ENCODE measurements at regions not wholly inside any gene's neighbourhood (a gene's known extent, or its start where the extent isn't known, plus 50 kb on each side); places are given as distances from the start of the nearest gene placed in this dataset.

- ChIA-PET CTCF (interaction anchor here (1.8 kb wide), 1 partner anchor 95 kb away, joined by 5 read pairs; no protein-coding TSS in a partner anchor), POLR2A (no interaction called here)
- TF ChIP-seq CTCF (IDR thresholded peaks at IDR 0.05; ENCODE audit: insufficient read depth, low read length, missing control alignments), result no peak
These were observed 110.5 kb upstream of the SEC61G start for GRCh38 chr7:54869523-54869922.

GRCh38 chr7:54874804-54875203 is 115.8 kb upstream of the SEC61G start:
- H3K4me3 ChIP-seq (ENCODE audit: low read depth, low read length), result no peak overlapping the region
- ChIA-PET CTCF (no interaction called here), POLR2A (no interaction called here)
- no peak for TF ChIP-seq CTCF (IDR thresholded peaks at IDR 0.05; ENCODE audit: insufficient read depth, low read length, missing control alignments)
- no peak for DNase-seq (ENCODE audit: low read depth, low spot score)

More at GRCh38 chr7:54869523-54869922, 110.5 kb upstream of the SEC61G start:
- H3K4me3 ChIP-seq (ENCODE audit: low read depth, low read length), result no peak overlapping the region
- DNase-seq (ENCODE audit: low read depth, low spot score), result no peak

- POLR2A ChIA-PET, result no interaction called here
- H3K4me3 ChIP-seq (ENCODE audit: low read depth, low read length), result no peak overlapping the region
- DNase-seq (ENCODE audit: low read depth, low spot score), result no peak
- no peak for TF ChIP-seq CTCF (IDR thresholded peaks at IDR 0.05; ENCODE audit: insufficient read depth, low read length, missing control alignments)
- CTCF ChIA-PET, result interaction anchor here (1.0 to 2.3 kb wide), 6 partner anchors 9 to 377 kb away, joined by 3 to 20 read pairs (median 4); no protein-coding TSS in a partner anchor
These were observed 118.7 kb upstream of the SEC61G start for GRCh38 chr7:54877683-54878082.

- CTCF ChIA-PET, result interaction anchor here (1.0 to 2.3 kb wide), 5 partner anchors 10 to 377 kb away, joined by 3 to 20 read pairs (median 3); no protein-coding TSS in a partner anchor
- H3K4me3 ChIP-seq (ENCODE audit: low read depth, low read length), result no peak overlapping the region
- DNase-seq (ENCODE audit: low read depth, low spot score), result no peak
- no peak for TF ChIP-seq CTCF (IDR thresholded peaks at IDR 0.05; ENCODE audit: insufficient read depth, low read length, missing control alignments)
- POLR2A ChIA-PET, result no interaction called here
These were observed 119.3 kb upstream of the SEC61G start for GRCh38 chr7:54878339-54878738.

- no peak for DNase-seq (ENCODE audit: low read depth, low spot score)
- POLR2A ChIA-PET, result no interaction called here
- CTCF ChIA-PET, result no interaction called here
- no peak for TF ChIP-seq CTCF (IDR thresholded peaks at IDR 0.05; ENCODE audit: insufficient read depth, low read length, missing control alignments)
- no peak overlapping the region for H3K4me3 ChIP-seq (ENCODE audit: low read depth, low read length)
These were observed 120.8 kb upstream of the SEC61G start for GRCh38 chr7:54879776-54880175.

GRCh38 chr7:54880326-54880989 is 121.4 kb upstream of the SEC61G start:
- H3K4me3 ChIP-seq (ENCODE audit: low read depth, low read length), result no peak overlapping the region
- CTCF ChIA-PET, result no interaction called here
- POLR2A ChIA-PET, result no interaction called here
- TF ChIP-seq CTCF (IDR thresholded peaks at IDR 0.05; ENCODE audit: insufficient read depth, low read length, missing control alignments), result no peak
- no peak for DNase-seq (ENCODE audit: low read depth, low spot score)

Data from AG04449 (cell line).